Erythroblast (primary cell): ENCODE measurements at regions not wholly inside any gene's neighbourhood (a gene's known extent, or its start where the extent isn't known, plus 50 kb on each side); places are given as distances from the start of the nearest gene placed in this dataset.

ENCODE experiments used
- GATA1 ChIP-seq: IDR thresholded peaks from 2 replicates; pipeline ENCODE4 v1.6.1; 2011; ENCODE audit warnings: low read depth, mild to moderate bottlenecking, control low read depth, low read length, moderate library complexity
- POLR2A ChIP-seq: IDR thresholded peaks from 2 replicates; pipeline ENCODE4 v1.6.1; 2011; ENCODE audit warnings: mild to moderate bottlenecking, low read length

DNA sequence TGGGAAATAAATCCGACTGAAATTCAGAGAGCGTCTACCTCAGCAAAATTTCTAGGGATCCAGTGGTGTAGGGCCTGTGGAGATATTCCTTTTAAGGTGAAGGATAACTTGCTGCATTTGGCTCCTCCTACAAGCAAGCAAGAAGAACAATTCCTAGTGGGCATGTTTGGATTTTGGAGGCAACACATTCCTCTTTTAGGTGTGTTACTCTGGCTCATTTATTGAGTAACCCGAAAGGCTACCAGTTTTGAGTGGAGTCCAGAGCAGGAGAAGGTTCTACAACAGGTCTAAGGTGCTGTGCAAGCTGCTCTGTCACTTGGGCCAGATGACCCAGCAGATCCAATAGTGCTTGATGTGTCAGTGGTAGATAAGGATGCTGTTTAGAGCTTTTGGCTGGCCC lies 862.4 kb upstream of the CDH9 start:
- TF ChIP-seq POLR2A, result no peak
- no peak for TF ChIP-seq GATA1
